WI38 (cell line): ENCODE measurements at regions not wholly inside any gene's neighbourhood (a gene's known extent, or its start where the extent isn't known, plus 50 kb on each side); places are given as distances from the start of the nearest gene placed in this dataset.

Source experiments
- H3K4me3 ChIP-seq: 2 replicates; pipeline ENCODE4 v1.5.1; 2011; ENCODE audit warnings: low read depth, mild to moderate bottlenecking, control low read depth, low read length
- CTCF ChIP-seq: IDR thresholded peaks from 2 replicates; pipeline ENCODE4 v1.5.1; 2012; ENCODE audit warnings: low read depth, mild to moderate bottlenecking, control low read depth, low read length

DNA sequence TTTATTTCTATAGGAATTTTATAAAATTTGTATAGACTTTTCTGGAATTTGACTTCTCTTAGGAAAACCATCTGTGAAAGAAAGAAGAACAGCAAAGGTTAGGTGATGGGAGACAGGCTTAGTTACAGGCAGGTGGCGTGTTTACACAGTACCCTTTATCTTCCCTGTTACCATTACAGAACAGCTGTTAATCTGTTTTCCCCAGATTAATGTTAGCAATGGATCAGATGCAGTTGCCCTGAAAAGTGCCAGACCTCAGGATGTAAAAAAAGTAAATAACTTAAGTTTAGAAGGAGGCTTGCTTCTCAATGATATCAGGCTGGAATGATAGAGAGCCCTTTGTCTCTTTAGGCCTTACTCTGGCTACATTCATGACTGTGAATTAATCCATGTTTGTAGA lies 1186.5 kb upstream of the TENM4 start:
- H3K4me3 ChIP-seq = no peak overlapping the region
- TF ChIP-seq CTCF = no peak

- no peak for TF ChIP-seq CTCF
- H3K4me3 ChIP-seq = no peak overlapping the region
Measured at GRCh38 chr11:80626721-80627120, 1185.9 kb upstream of the TENM4 start.

GRCh38 chr11:80625563-80625962 lies 1184.7 kb upstream of the TENM4 start:
- H3K4me3 ChIP-seq = no peak overlapping the region
- TF ChIP-seq CTCF = no peak

DNA sequence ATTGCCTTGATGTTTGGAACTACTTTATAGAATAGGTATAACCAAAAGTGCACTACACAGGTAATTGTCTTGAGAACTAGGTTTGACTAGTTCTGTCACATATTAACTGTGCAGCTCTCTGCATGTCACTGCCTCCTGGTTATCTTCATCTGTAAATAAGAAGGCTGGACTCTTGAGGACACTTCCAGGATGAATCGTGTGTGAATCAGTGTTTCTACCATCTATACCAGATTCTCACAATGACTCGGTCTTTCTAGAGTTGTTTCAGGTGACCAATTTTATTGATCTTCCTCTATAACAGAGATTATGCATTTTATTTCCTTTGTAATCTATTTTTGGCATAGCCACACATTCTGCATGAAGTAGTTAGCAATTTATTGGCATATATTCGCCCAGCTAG lies 1181.0 kb upstream of the TENM4 start:
- TF ChIP-seq CTCF = no peak
- H3K4me3 ChIP-seq = no peak overlapping the region

GRCh38 chr11:80620867-80621266 lies 1180.0 kb upstream of the TENM4 start:
- H3K4me3 ChIP-seq = no peak overlapping the region
- no peak for TF ChIP-seq CTCF

- TF ChIP-seq CTCF = no peak
- no peak overlapping the region for H3K4me3 ChIP-seq
Measured at GRCh38 chr11:80617156-80617555, 1176.3 kb upstream of the TENM4 start.

- H3K4me3 ChIP-seq = no peak overlapping the region
- TF ChIP-seq CTCF = no peak
Measured at GRCh38 chr11:80616070-80616800, 1175.4 kb upstream of the TENM4 start.
